ENCODE measurements at regions not wholly inside any gene's neighbourhood (a gene's known extent, or its start where the extent isn't known, plus 50 kb on each side); places are given as distances from the start of the nearest gene placed in this dataset.
A peak's percentile ranks its signal among the peaks of the same experiment; 100 is the strongest.

DNA sequence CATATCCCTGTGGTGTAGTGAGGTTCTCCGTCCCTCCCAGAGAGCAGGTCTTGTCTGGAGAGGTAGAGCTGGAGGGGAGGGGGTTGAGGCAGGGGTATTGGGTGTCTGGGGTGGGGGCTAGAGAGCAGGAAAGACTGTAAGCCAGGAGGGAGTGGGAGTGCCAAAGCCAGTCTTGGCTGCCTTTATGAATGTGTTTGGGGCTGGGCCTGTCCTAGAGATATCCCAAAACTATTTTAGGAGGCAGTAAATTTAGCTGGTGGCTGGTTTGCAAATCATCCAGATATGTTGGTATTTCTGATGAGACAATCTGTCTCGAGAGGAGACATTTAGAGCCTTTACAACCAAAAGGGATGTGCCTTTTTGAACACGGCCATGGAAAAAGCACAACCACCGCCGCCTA, 166.6 kb downstream of the TLE3 start:
- no peak for DNase-seq

DNA sequence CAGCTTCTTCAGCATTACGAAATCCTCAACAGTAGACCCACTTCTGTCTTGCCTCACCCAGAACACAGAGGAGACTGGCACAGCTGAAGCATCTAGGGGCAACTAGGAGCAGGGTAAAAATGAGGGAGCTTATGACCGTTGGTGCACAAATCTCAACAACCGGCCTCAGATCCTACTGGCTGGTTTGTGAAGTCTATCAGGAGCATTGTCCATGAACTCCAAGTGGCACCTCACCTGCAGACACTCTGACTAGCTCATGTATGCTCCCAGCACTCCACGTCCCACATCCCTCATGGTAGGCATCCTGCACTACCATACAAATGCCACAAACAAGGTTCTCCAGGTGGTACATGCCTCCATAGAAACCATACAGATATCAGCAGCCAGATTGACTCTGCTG, 163.1 kb downstream of the TLE3 start:
- DNase-seq = no peak

DNA sequence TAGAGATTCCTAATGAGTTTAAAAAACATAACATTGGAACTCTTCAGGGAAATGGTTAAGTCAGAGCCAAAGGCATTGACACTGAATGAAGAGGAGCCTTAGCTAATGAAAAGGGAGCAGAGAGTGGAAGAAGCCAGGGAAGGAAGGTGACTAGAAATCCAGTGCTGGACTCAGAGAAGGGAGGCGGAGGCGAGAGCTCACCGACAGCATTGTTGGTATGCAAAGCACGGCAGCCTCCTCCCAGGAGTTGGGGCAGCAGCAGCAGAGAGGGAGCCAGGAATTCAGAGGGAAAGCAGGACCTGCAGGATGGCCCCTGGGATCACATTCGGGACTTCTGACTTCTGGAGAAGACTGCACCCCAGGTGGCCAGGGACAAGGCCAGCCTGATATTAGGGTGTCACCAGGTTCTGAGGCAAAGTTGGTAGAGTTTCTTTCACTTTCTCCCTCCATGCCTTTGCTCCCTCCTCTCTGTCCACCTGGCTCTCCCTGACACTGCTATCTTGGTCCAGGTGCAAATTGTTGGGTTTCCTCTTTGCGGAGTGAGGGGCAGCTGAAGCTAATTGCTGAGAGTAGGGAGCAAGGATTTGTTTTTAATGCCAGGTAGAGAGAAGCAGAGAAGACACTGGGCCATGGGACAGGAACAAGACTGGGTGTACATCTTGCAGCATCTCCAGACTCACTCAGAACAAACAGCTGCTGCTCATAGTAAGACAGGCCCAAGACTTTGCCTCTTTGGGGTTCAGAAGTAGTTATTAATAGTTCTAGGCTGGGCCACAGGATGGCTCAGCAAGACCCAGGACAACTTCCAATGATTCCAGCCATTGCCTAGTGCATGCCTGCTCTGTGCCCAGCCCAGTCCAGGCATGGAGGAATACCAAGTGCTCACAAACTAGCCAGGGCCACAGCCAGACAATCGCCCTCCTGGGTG, 157.9 kb downstream of the TLE3 start:
- DNase-seq = peak in 30 of 56 donors; percentile 3 to 69 (median 37)

DNA sequence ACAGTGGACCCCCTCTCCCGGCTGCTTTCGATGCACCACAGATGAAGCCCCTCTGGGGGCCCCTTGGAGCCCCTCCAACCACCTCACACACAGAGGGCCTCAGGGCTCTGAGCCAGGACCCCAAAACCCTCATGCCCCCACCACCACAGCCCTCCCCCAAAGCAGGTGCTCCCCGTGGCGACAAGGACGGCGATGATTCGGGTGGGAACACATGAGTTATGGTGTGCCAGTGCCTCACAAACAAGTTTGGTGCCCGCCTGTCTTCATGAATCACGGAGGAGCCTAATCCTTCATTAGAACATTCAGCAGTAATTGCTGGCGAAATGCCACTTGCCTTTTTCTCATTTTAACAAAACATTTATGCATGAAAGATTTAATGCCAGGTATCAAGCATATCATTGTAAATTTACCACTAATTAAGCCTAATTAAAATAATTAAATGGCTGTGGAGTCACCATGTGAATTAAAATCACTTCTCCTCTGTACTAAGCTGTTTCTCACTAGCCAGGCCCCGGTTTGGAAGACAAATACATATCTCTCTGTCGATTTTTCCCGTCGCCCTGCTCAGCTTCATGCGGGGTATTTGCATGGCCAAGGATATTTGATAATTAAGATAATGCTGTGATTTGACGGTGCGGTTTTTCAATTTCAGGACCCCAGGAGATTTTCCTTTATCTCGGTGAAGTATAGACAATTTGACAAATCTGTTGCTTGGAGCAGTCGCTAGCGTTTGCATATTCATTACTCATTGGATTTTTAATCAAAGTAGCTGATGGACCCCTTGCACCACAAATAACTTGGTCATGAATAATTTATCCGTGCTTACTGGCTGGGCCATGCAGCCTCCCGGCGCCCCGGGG, 157.0 kb downstream of the TLE3 start:
- peak in 3 of 56 donors; percentile 2 to 27 (median 2) for DNase-seq

DNA sequence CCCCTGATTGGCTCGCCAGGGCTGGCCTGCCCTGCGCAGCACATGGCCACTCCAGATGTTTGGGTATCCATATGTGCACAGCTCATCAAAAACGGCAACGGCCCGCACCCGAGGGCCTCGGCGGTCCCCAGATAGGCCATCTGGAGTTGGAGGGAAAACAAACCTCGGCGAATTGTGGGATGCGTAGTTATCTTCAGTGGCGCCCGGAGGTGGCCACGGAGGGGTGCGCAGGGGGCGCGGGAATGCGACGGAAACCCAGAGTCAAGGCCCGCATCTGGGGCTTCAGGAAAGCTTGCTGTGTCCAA, 156.5 kb downstream of the TLE3 start:
- DNase-seq = no peak

DNA sequence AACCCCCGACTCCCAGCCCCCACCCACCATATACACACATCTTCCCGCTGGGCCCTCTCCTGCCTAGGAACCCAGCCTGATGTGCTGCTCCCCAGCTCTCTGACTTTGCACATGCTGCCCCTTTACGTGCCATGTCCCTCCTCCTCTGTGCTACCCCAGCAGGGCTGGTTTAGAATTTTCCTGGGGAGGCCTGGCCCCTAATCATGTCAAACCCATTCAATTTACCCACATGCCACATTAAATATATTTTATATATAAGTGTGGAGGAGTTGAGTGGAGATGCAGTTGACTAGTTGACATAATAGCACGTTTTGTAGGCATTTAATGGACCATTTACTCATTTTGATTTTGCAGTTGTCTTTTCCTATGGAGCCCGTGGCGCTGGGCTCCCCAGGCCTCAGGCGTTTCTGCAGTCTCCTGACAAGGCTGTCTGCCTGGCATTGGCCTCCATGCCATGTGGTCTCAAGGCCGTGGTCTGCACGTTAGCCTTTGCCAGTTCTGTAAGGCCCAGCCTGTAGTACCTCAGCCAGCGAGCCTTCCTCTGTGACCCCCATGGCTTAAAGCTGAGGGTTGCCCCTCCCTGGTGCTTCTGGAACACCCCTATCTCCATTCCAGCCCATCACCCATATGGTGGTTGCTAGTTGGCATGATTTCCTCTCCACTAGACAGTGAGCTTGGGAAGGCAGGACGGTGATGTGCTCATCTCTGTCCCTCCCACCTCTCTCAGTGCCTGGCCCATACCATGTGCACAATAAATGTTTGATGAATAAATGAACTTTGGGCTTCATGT, 155.8 kb downstream of the TLE3 start:
- DNase-seq = no peak

DNA sequence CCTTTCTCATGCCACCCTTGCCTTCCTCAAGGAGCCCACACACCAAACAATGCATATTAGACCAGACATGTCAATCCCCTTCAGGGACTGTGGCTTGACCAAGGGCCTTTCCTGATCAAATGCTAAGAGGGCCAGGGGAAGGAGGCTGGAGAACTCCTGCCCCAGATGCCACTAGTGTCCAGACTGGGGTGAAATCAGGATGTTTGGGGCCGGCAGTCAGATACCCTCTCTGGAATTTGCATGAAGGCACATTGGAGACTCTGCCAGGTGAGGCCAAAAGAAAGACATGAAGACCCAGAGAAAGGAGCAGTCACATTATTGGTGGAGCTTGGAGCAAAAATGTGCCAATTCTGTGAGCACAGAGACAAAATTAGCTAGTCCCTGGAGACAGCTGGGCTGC, 154.1 kb downstream of the TLE3 start:
- no peak for DNase-seq

DNA sequence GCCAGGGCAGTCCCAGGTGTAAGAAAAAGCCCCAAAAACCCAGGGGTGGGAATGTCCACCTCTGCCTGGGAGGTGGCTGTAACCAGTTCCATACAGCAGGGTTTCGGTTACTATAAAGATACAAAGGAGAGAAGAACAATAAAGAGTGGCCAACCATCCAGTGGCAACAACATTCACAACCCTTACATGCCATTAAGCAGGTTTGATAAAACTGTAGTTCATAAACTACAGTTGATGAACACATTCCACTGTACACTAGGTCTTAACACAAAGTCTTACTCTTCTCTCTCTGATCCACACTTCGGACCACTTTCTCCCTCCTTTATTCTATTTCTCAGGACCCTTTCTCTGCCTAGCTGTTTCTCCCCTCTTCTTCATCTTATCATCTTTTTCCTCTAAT, 152.0 kb downstream of the TLE3 start:
- DNase-seq = no peak

DNA sequence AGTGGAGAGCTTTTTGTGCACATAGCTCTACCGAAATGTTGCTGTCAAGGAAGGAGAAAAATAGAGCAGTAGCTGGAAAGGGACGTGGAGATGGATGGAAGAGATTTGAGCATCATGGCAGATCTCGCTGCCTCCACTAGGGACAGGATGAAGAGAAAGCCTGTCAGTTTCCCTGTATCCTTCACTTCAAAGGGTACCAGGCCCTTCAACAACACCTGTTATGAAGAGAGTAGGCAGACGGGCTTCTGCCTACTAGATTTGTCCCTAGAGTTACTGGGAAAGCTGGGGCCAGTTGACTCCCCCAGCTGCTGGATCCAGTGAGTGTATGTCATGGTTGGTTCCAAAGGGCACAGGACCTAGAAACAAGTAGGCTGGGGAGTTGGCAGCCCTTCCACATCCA, 150.8 kb downstream of the TLE3 start:
- DNase-seq = no peak

DNA sequence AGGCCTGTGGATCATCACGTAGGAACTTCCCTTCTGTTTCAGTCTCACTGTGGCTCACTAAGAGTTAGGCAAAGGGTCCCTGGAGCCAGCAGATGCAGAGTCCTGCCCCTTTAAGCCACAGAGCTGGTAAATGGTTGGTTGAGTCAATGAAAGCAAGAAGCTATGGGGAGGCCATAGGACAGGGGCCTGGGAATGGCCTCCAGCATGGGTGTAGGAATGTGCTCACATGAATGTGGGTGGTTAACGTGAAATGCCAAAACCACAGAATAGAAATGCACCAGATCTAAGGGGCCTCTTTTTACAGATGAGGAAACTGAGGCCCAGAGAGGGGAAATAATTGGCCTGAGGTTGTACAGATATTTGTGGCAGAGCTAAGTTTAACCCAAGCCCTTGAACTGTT, 150.3 kb downstream of the TLE3 start:
- no peak for DNase-seq

DNA sequence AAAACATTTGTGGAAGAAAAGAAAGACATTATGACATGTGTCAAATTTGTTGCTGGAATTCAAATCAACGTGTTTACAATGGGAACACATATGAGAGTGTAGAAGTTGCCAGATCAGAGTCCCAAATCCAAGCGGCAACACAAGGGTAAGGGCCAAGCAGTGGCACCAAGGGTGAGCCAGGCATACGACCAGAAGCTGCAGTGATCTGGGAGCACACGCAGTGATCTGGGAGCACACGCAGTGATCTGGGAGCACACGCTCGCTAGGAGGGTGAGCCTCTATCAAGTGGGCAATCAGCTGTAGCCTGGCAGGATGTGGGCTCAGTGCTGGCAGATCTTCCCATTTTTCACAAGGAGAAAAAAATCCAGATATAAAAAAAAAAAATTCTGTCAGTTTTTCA, 148.2 kb downstream of the TLE3 start:
- no peak for DNase-seq

DNA sequence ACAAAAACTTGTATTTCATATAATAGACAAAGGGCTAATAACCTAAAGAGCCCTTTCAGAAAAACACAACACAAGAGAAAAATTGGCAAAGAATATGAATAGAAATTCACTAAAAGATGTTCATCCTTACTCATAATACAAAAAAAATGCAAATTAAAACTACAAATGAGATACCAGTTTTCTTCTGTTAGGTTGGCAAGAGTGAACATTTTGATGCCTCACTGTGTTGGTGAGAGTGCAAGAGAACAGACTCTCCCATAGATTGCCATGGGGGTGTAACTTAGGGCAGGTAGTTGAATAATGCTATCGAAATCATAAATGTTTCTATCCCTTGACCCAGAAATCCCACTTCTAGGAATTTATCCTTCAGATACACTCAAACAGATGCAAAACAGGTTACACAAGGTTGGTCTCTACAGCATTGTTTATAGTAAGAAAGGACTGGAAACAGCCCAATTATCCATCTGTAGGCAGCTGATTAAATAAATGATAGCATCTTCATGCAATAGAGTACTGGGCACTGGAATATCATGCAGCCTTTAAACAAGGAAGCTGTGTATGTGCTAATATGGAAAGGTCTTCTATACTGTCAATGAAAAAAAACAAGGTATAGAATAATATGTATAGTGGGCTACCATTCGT, 146.3 kb downstream of the TLE3 start:
- DNase-seq = no peak

DNA sequence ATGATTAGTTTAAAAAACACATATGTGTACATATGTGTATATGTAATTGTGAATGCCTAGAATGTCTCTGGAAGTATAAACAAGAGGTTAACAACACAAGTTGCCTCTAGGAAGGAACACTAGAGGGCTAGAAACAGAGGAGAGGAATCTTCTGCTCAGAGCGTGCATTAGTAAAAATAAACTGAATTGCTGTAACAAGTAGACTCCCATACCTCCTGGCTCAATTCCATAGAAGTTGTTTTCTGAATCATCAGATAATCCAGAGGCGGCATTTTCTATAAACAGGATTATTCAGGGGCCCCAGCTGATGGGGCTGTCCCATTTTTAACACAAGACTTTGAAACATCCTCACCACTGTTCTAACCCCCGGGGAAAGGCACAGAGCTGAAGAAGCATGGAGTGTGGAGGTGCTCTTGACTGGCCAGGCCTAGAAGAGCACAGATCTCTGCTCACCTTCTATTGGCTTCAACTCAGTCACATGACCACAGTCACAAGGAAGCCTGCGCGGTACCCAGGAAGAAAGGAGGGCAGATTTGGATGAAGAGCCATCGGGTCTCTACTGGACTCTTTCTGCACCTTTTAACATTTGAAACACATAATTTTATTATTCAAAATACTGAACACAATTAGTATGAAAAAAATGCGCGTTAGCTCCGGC, 145.7 kb downstream of the TLE3 start:
- no peak for DNase-seq

DNA sequence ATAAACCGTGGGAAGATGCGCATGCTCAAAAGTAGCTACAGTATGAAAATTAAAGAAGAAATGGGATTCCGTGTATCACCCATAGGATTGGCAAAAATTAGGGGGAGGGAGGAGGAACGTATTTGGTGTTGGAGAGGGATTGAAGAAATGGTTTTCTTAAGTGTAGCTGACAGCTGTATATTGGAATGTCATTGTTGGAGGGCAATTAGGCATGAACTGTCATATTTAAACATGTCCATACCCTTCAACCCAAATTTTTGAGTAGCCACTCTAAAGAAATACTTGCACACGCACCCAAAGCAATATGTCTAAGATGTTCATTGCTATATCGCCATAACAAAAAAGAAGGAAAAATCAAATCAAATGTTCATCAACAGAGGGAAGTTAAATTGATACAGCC, 144.7 kb downstream of the TLE3 start:
- no peak for DNase-seq

DNA sequence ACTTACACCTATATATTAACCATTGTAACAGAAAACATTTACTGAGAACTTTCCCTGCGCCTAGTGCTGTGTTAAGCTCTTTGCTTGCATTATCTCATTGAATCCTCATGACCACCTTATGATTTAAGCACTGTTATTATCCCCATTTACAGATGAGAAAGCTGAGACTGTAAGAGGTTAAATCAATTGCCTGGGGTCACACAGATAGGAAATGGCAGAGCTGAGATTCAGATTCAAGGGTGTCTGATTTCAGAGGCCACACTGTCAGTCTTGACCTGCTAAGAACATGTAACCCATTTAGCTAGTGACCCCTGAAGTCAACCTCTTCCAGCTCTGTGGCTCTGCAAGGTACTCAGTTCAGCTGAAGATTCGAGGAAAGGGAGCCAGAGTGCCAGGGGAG, 143.9 kb downstream of the TLE3 start:
- DNase-seq = no peak

DNA sequence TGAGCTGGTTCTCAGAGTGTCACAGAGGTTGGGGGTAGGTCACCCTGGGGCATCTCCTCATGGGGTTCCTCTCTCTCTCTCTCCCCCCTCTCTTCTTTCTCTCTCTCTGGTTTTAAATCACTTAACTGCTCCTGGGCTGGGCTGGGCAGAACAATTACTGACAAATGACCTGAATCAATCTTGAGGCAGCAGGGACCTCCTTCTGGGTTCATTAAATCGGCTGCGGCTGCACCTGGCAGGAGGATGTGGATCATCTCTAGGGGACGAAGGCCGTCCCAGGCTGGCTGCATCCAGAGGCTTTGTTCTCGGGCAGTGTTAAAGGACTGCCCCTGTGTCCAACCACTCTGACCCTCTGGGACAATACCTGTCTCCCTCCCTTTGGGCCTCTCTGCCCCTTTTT, 143.1 kb downstream of the TLE3 start:
- no peak for DNase-seq

DNA sequence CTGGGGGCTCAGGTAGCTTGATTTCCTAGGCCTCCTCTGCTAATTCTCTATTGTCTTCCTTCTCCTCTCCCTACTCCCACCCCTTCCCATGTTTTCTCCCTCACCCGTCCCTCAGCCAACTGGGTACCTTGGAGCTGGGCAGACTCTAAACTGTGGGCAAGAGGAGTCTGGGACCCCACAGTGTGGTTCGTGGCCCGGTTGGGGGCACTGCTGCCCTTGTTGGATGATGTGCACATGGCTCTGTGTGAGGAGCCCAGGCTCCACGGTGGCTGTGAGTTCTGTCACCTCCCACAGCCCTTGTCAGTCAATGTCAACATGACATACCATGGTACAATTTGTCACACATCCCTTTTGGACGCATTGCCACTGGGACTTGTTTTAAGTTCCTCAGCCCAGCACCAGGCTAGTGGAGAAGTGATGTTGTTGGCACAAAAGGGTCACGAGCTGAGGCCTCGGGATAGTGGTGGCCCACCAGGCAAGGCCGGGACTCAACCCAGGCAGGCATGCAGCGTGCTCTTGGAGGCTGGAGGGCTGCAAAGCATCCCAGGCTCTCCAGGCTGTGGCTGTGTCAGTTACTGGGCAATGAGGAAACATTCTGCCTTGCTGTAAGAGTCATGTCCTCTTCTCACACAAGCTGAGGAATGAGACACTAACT, 142.3 kb downstream of the TLE3 start:
- no peak for DNase-seq

DNA sequence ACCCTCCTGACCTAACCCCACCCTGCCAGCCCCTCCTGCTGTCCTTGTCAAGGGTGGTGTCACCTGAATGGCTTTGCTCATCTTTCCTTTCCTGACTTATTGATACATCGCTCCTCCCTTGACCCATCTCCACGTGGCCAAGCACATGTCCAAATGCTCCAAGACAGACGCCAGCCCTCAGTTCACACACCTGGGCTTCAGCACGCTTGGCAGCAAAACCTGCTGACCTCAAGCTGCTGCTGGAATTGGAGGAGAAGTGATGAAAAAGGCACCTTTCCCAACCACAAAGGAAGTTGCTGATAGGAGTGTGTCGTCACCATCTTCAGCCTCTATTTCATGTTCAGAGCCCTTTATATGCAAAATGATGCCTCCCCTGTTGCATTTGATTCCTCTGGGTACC, 141.3 kb downstream of the TLE3 start:
- DNase-seq = no peak

DNA sequence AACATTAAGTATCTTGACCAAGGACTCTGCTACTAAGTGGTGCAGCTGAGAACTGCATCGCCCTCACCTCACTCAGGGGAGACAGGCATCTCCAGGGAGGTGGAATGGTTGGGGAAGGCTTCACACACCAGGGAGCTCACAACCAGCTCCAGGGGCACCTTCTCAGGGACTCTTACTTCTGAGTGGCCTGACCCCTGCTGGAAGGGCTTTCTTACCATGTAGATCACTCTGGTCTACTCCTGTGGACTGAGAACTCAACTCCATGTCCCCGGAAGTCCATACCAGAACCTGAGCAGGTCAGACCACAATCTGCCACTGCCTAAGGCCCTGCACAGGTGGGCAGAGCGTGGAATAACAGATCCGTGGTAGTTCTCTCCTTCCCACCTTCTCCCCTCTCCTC, 140.5 kb downstream of the TLE3 start:
- DNase-seq = no peak

DNA sequence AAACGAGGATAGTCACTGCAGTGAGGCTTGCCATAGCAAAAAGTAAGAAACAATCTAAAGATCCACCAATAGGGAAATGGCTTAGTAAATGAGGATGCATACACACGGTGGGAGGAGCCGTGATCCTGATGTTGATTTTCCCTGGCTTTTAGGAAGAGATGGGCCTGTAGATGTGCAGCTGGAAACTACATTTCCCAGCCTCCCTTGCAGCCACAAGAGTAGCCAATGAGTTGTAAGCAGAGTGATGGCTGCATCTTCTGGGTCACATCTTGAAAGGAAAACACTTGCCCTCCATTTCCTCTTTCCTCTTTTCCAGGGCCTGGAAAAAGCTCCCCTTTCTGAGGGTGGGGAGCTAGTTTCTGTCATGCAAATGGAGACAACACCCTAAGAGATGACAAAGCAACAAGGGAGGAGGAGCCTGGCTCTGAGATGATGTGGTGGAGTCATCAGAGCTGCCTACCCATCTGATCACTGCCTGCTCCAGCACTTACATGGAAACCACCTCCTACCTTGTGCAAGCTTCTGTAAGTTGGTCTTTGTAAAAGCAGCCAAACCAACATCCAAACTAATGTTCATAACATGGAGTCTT, 139.1 kb downstream of the TLE3 start:
- DNase-seq = no peak

Data from nucleus accumbens (tissue), 56 donors.